Mammary epithelial cell (primary cell): ENCODE measurements at regions not wholly inside any gene's neighbourhood (a gene's known extent, or its start where the extent isn't known, plus 50 kb on each side); places are given as distances from the start of the nearest gene placed in this dataset.

Source experiments
- CTCF ChIP-seq, 2 donors: IDR thresholded peaks in 1 of 2; conservative IDR thresholded peaks in 1 of 2; 2 replicates each; pipeline ENCODE4 v1.5.1; 2011 to 2012; ENCODE audit warnings: inconsistent platforms in 2 of 2, low read length in 2 of 2, mild to moderate bottlenecking in 2 of 2, control low read depth in 1 of 2, low read depth in 1 of 2; ENCODE audit not compliant: insufficient read depth in 1 of 2; ENCODE audit errors: extremely low read depth in 1 of 2
- EZH2 ChIP-seq: IDR thresholded peaks from 2 replicates; pipeline ENCODE4 v1.6.1; 2012; ENCODE audit warnings: low read length, inconsistent platforms, borderline replicate concordance

- TF ChIP-seq CTCF (conservative IDR thresholded peaks at IDR 0.05 in 1 of 2, IDR thresholded peaks at IDR 0.05 in 1 of 2; ENCODE audit: extremely low read depth in 1 of 2, insufficient read depth in 1 of 2, low read depth in 1 of 2, low read length in 2 of 2) (no peak), EZH2 (no peak)
These were observed 75.6 kb upstream of the LYZL2 start for GRCh38 chr10:30705101-30705624.
